PC-3 (cell line): ENCODE measurements at regions not wholly inside any gene's neighbourhood (a gene's known extent, or its start where the extent isn't known, plus 50 kb on each side); places are given as distances from the start of the nearest gene placed in this dataset.

Source experiments
- ATAC-seq: fragments of 200-7000 bp; cut with Tn5 transposase; 2 replicates; pipeline ENCODE4 v1.9.1; 2020; ENCODE audit warnings: mild to moderate bottlenecking, moderate library complexity
- BruUV-seq: library from RNA; stranded (reverse); fragments of 400-500 nt; replicated peaks from 2 replicates; lab custom pipeline; 2021; lab: Mats Ljungman, UMichigan
- CTCF ChIA-PET: fragments of 300-600 bp; sonication (Branson Sonifier 250); formaldehyde crosslinking; loops from one replicate; lab custom pipeline; 2022; ENCODE audit warnings: antibody characterized with exemption; lab: Charles Lee
- POLR2A ChIA-PET: fragments of 300-600 bp; sonication (Branson Sonifier 250); formaldehyde crosslinking; loops from one replicate; lab custom pipeline; 2022; ENCODE audit warnings: antibody characterized with exemption; ENCODE audit not compliant: unreplicated experiment; lab: Charles Lee
- DNase-seq: peaks from one replicate; pipeline ENCODE4 v3.0.0-alpha.2; 2015
- H2AFZ ChIP-seq: fragments of 300-600 bp; sonication (generic); 2 replicates; pipeline ENCODE4 v1.6.0; 2016; ENCODE audit warnings: antibody characterized with exemption, low read length
- H3F3A ChIP-seq: fragments of 300-600 bp; sonication (generic); one replicate; pipeline ENCODE4 v1.6.0; 2017; ENCODE audit warnings: antibody characterized with exemption, low read length, control low read depth, mild to moderate bottlenecking; ENCODE audit not compliant: unreplicated experiment
- H3K27ac ChIP-seq: fragments of 300-600 bp; sonication (generic); 2 replicates; pipeline ENCODE4 v1.5.1; 2016; ENCODE audit warnings: mild to moderate bottlenecking, low read length
- H3K27me3 ChIP-seq: fragments of 300-600 bp; sonication (generic); 2 replicates; pipeline ENCODE4 v1.6.1; 2016; ENCODE audit warnings: low read length, mixed read lengths
- H3K36me3 ChIP-seq: fragments of 300-600 bp; sonication (generic); 2 replicates; pipeline ENCODE4 v1.6.1; 2016; ENCODE audit warnings: low read depth, mixed run types, low read length, mixed read lengths
- H3K4me1 ChIP-seq: fragments of 300-600 bp; sonication (generic); 2 replicates; pipeline ENCODE4 v1.5.1; 2016; ENCODE audit warnings: low read length; ENCODE audit not compliant: insufficient read depth
- H3K4me2 ChIP-seq: fragments of 300-600 bp; sonication (generic); 2 replicates; pipeline ENCODE4 v1.6.0; 2016; ENCODE audit warnings: low read length
- H3K4me3 ChIP-seq: fragments of 300-600 bp; sonication (generic); 2 replicates; pipeline ENCODE4 v1.5.1; 2016; ENCODE audit warnings: mild to moderate bottlenecking, low read length, mixed read lengths
- H3K79me2 ChIP-seq: fragments of 300-600 bp; sonication (generic); 2 replicates; pipeline ENCODE4 v1.6.1; 2017; ENCODE audit warnings: low read length, mixed read lengths
- H3K9ac ChIP-seq: fragments of 300-600 bp; sonication (generic); 2 replicates; pipeline ENCODE4 v1.6.0; 2016; ENCODE audit warnings: mild to moderate bottlenecking, low read length
- H3K9me2 ChIP-seq: fragments of 300-600 bp; sonication (generic); replicated peaks from 2 replicates; pipeline ENCODE4 v1.6.1; 2016; ENCODE audit warnings: mixed run types, low read length, mixed read lengths
- H3K9me3 ChIP-seq: fragments of 300-600 bp; sonication (generic); 2 replicates; pipeline ENCODE4 v1.6.1; 2016; ENCODE audit warnings: low read length, mixed read lengths
- H4K20me1 ChIP-seq: fragments of 300-600 bp; sonication (generic); 2 replicates; pipeline ENCODE4 v1.6.1; 2016; ENCODE audit warnings: low read length, mixed read lengths
- EZH2 ChIP-seq: fragments of 300-600 bp; sonication (generic); IDR thresholded peaks from one replicate; pipeline ENCODE4 v1.6.1; 2017; ENCODE audit warnings: antibody characterized with exemption, mild to moderate bottlenecking, low read length; ENCODE audit not compliant: unreplicated experiment
- EZH2phosphoT487 ChIP-seq: fragments of 300-600 bp; sonication (generic); IDR thresholded peaks from 2 replicates; pipeline ENCODE4 v1.6.1; 2018; ENCODE audit warnings: mild to moderate bottlenecking, antibody characterized with exemption, low read length, borderline replicate concordance
- intact Hi-C: fragments of 100-400 bp; cut with micrococcal nuclease; formaldehyde crosslinking; loops from 2 replicates; pipeline ENCODE4 v1.9.0; 2023
- TF ChIP-seq, protein P1 (sequence below): fragments of 300-600 bp; sonication (generic); conservative IDR thresholded peaks from 2 replicates; pipeline ENCODE4 v1.5.1; 2017; ENCODE audit warnings: antibody characterized with exemption, low read depth, mild to moderate bottlenecking, low read length

DNA sequence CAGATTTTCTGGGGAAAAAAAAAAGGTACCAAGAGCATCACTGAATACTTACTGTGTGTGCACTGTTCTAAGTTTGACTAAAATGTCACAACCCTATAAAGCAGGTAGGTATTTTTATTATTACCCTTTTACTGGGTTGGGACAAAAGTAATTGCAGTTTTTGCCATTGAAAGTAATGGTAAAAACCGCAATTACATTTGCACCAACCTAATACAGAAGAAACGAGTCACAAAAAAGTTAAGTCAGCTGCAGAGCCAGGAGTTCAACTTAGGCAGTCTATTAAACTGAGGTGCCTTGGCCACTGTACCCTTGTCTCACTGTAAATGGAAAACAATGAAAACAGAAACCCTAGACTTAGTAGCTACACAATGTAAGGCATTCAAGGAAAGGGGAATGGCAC lies 281.9 kb downstream of the SUCLA2 start:
- Histone ChIP-seq H2AFZ (no peak overlapping the region), H3K9me2 (no peaks in the 10 kb centered on the region), H4K20me1 (no peaks in the 10 kb centered on the region), H3K79me2 (no peaks in the 10 kb centered on the region), H3K27ac (no peak overlapping the region), H3F3A (no peaks in the 10 kb centered on the region), H3K4me1 (no peaks in the 10 kb centered on the region), H3K4me2 (no peak overlapping the region), H3K9me3 (no peaks in the 10 kb centered on the region), H3K9ac (no peak overlapping the region), H3K4me3 (no peak overlapping the region), H3K36me3 (no peaks in the 10 kb centered on the region), H3K27me3 (no peaks in the 10 kb centered on the region)
- BruUV-seq, result no TSS peak
- TF ChIP-seq EZH2 (no peak), EZH2phosphoT487 (no peak)
- TF ChIP-seq, protein P1, sequence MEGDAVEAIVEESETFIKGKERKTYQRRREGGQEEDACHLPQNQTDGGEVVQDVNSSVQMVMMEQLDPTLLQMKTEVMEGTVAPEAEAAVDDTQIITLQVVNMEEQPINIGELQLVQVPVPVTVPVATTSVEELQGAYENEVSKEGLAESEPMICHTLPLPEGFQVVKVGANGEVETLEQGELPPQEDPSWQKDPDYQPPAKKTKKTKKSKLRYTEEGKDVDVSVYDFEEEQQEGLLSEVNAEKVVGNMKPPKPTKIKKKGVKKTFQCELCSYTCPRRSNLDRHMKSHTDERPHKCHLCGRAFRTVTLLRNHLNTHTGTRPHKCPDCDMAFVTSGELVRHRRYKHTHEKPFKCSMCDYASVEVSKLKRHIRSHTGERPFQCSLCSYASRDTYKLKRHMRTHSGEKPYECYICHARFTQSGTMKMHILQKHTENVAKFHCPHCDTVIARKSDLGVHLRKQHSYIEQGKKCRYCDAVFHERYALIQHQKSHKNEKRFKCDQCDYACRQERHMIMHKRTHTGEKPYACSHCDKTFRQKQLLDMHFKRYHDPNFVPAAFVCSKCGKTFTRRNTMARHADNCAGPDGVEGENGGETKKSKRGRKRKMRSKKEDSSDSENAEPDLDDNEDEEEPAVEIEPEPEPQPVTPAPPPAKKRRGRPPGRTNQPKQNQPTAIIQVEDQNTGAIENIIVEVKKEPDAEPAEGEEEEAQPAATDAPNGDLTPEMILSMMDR, result no peak
- ChIA-PET CTCF (no interaction called here), POLR2A (no interaction called here)
- intact Hi-C loops, result no loop called here
- DNase-seq (no peak), ATAC-seq (no peak)

DNA sequence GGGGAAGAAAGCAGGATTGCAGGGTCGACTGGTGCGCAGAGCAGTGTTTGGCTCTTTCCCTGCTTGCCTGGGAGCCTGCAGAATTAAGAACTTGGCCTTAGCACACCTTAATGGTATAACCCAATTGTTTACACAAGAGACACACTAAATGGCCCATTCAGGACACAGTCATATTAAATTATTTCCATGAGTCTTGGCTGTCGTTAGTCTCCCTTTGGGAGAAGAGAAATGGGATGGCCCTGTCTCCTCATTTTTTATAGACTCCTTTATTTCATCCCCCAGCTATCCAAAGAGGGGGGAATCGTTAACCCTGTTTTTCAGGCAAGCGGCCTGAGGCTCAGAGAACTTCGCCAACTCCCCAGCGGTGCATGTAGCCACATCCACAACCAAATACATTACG lies 282.5 kb downstream of the SUCLA2 start:
- Histone ChIP-seq H3F3A (no peaks in the 10 kb centered on the region), H3K9ac (no peak overlapping the region), H3K9me3 (no peaks in the 10 kb centered on the region), H4K20me1 (no peaks in the 10 kb centered on the region), H3K4me2 (no peak overlapping the region), H3K27ac (no peak overlapping the region), H3K4me3 (no peak overlapping the region), H2AFZ (no peak overlapping the region), H3K4me1 (no peaks in the 10 kb centered on the region), H3K27me3 (no peaks in the 10 kb centered on the region), H3K79me2 (no peaks in the 10 kb centered on the region), H3K36me3 (no peaks in the 10 kb centered on the region), H3K9me2 (no peaks in the 10 kb centered on the region)
- CTCF ChIA-PET, result no interaction called here
- POLR2A ChIA-PET, result no interaction called here
- ATAC-seq (no peak), DNase-seq (no peak)
- BruUV-seq, result no TSS peak
- TF ChIP-seq EZH2phosphoT487 (no peak), EZH2 (no peak)
- TF ChIP-seq, protein P1, result no peak
- intact Hi-C loops, result no loop called here

DNA sequence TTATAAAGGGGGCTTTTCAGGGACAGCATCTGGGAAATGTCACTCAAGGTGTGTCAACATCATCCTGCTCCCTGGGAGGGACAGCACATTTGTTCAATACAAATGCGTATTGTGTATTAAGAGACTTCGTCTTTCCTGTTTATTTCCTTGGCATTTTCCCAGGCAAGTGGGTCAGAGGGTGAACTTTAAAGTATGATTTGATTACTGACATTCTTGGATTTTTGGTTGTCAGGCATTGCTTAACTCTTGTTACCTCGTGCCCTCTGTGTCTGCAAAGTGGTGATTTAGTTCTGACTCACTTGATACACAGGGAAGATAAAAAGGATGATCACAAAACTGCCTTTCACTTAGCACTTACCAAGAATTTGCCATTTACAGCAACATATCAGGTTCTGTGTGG lies 292.7 kb downstream of the SUCLA2 start:
- H3K4me3 ChIP-seq, result no peak overlapping the region; the same call in 1 of the 2 replicates
- no peaks in the 10 kb centered on the region for H3K27me3 ChIP-seq
- peak overlapping the region; percentile 96 for H3K27ac ChIP-seq
- H3K36me3 ChIP-seq, result no peaks in the 10 kb centered on the region
- peak; percentile 92 for ATAC-seq
- peaks cover 23% of the 10 kb centered on the region for H3K4me1 ChIP-seq
- intact Hi-C loops, result no loop called here
- TF ChIP-seq, protein P1, result no peak
- no peak for TF ChIP-seq EZH2phosphoT487
- no peak for TF ChIP-seq EZH2
- H3F3A ChIP-seq, result no peaks in the 10 kb centered on the region
- H3K9ac ChIP-seq, result peak overlapping the region; percentile 69
- DNase-seq, result peak; percentile 92
- BruUV-seq, result no TSS peak
- H3K9me3 ChIP-seq, result no peaks in the 10 kb centered on the region
- H3K79me2 ChIP-seq, result no peaks in the 10 kb centered on the region
- no peaks in the 10 kb centered on the region for H3K9me2 ChIP-seq
- ChIA-PET POLR2A (no interaction called here), CTCF (no interaction called here)
- no peaks in the 10 kb centered on the region for H4K20me1 ChIP-seq
- peak overlapping the region; percentile 73 for H3K4me2 ChIP-seq
- H2AFZ ChIP-seq, result 0 out of 2 replicates have a peak overlapping the region, but pooled peaks have one; percentile 45
